ENCODE measurements at regions not wholly inside any gene's neighbourhood (a gene's known extent, or its start where the extent isn't known, plus 50 kb on each side); places are given as distances from the start of the nearest gene placed in this dataset.

DNA sequence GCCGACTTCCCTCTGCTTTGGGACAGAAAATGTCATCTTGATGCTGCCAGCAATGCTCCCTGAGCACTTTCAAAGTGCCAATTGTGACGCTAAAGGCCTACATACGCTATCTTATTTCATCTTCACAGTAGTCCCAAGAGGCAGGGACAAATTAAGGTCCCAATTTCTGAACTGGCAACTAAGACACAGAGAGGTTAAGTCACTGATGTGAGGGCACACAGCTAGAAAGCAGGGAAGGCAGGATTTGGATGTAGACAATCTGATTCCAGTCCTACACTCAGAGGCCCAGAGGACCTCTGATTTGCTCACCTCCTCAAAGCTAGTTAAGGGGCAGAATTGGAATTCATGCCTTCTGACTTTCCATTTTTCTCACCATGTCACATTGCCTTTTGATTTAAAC lies 249.2 kb upstream of the CLINT1 start:
- H3K9me3 Mint-ChIP-seq: no peaks in the 10 kb centered on the region
- no peak overlapping the region for H3K27ac Mint-ChIP-seq
- no peaks in the 10 kb centered on the region for H3K36me3 Mint-ChIP-seq
- ATAC-seq (no peak), DNase-seq (ENCODE audit: low spot score in 2 of 2) (no peak)
- H3K4me3 Mint-ChIP-seq: no peak overlapping the region
- no peaks in the 10 kb centered on the region for H3K4me1 Mint-ChIP-seq

- H3K9me3 Mint-ChIP-seq: no peaks in the 10 kb centered on the region
Measured at GRCh38 chr5:158100373-158100888, 241.5 kb upstream of the CLINT1 start.

DNA sequence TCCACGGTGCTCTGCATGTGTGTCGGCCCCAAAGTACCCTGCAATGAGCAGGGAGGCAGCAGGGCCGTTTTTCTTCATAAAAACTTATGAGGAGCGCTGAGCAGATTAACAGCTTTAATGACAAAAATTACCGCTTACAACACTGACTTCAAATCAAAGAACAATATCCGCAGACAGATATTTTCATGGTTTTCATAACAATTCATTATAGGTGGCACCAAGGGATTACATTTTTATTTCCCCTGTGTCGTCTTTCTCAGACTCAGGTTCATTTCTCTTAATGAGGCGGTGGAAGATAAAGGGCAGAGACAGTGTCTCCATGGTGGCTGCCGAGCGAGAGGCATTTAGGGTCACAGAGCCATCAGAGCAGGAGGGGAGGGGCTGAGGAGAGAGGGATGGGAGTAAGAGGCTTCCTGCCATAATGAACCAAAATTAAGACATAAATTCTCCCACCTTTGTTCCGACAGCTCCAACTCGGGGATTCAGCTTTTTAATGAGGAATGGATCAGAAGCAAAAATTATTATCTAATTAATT lies 240.7 kb upstream of the CLINT1 start:
- Mint-ChIP-seq H3K27ac (no peak overlapping the region), H3K4me1 (no peaks in the 10 kb centered on the region), H3K4me3 (no peak overlapping the region), H3K36me3 (no peaks in the 10 kb centered on the region), H3K9me3 (no peaks in the 10 kb centered on the region)
- DNase-seq (ENCODE audit: low spot score in 2 of 2) (no peak), ATAC-seq (no peak)

More at GRCh38 chr5:158100373-158100888, 241.5 kb upstream of the CLINT1 start:
- Mint-ChIP-seq H3K4me1 (no peaks in the 10 kb centered on the region), H3K4me3 (no peak overlapping the region), H3K27ac (no peak overlapping the region), H3K36me3 (no peaks in the 10 kb centered on the region)
- DNase-seq (ENCODE audit: low spot score in 2 of 2) (no peak), ATAC-seq (no peak)

DNA sequence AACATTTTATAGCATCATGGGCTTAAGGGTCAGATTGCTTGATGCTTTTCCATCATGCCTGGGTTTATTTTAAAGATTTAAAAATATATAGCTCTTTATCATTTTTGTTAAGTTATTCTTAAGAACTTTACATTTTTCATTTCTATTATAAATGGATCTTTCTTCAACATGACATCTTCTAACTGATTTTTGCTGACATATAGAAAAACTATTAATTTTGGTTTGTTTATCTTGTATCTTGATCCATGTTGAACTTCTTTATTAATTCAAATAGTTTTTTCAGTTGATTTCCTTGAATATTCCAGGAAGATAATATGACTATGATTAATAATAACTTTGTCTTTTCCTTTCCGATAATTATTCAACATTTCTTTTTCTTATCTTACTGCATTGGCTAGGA lies 237.9 kb upstream of the CLINT1 start:
- no peak overlapping the region for H3K4me3 Mint-ChIP-seq
- no peaks in the 10 kb centered on the region for H3K4me1 Mint-ChIP-seq
- no peaks in the 10 kb centered on the region for H3K36me3 Mint-ChIP-seq
- ATAC-seq (no peak), DNase-seq (ENCODE audit: low spot score in 2 of 2) (no peak)
- no peak overlapping the region for H3K27ac Mint-ChIP-seq
- H3K9me3 Mint-ChIP-seq: no peaks in the 10 kb centered on the region

DNA sequence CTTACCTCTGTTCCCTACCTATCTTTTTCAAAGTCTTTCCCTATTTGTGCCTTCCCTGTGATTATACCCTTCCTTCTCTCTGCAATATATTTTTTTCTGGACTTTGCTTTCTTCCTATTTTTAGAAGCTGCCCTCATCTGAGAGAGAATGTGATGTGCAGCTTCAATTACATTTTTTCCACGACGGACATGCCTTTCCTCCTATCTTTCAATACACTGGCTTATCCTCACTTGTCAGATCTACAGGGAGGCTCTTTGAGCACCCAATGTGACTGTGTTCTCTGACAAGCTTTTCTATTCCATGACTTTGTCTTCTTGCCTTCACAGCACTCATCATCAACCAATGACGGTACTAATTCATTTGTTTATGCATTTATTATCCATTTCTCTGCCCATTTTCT lies 227.9 kb upstream of the CLINT1 start:
- no peaks in the 10 kb centered on the region for H3K36me3 Mint-ChIP-seq
- no peak for DNase-seq (ENCODE audit: low spot score in 2 of 2)
- ATAC-seq: no peak
- H3K9me3 Mint-ChIP-seq: no peaks in the 10 kb centered on the region
- H3K4me3 Mint-ChIP-seq: no peak overlapping the region
- H3K27ac Mint-ChIP-seq: no peak overlapping the region
- H3K4me1 Mint-ChIP-seq: no peaks in the 10 kb centered on the region

DNA sequence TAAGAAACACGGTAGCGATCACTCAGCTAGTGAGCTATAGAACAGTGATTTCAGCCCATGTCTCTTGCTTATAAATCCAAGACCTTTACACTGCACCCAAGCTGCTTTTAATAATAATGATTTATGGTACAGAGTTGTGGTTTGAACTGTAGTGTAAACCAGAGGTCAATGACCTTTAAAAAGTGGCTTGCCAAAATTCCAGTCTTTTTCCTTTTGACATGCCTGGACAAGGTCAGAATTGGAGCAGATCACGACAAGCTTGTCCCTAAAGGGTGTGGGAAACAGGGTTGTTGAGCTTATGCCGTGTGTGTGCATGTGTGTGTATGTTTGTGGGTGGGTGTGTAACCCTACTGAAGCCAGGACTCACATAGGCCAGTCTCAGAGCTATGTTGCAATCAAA lies 225.3 kb upstream of the CLINT1 start:
- no peaks in the 10 kb centered on the region for H3K36me3 Mint-ChIP-seq
- no peaks in the 10 kb centered on the region for H3K4me1 Mint-ChIP-seq
- ATAC-seq (no peak), DNase-seq (ENCODE audit: low spot score in 2 of 2) (no peak)
- no peak overlapping the region for H3K27ac Mint-ChIP-seq
- no peaks in the 10 kb centered on the region for H3K9me3 Mint-ChIP-seq
- H3K4me3 Mint-ChIP-seq: no peak overlapping the region

DNA sequence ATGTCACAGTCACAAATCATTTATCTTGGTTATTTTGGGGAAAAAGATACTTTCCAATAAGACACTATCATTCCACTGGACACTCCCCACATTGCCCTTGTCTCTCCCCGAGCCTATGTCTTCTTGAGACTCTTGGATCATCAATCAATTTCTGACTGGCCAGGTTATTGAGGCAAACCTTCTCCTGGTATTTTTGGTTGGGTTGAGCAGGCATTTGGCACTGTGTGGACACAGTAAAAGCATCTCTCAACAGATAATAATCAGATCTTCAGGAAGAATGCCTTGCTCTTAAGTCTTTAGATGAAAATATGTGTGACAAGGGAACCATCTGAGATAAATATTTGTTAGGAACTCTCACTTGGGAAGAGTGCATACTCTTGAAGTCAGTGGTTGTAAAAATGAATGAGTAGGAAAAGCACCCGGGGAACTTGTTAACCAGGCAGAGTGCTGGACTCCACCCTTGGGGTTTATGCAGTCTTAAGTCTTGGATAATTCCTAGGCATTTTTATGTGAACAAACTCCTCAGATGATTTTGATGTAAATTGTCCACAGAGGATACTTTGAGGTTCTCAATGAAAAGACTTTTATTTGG lies 223.8 kb upstream of the CLINT1 start:
- H3K4me3 Mint-ChIP-seq: no peak overlapping the region
- H3K9me3 Mint-ChIP-seq: no peaks in the 10 kb centered on the region
- H3K4me1 Mint-ChIP-seq: no peaks in the 10 kb centered on the region
- ATAC-seq: no peak
- no peak overlapping the region for H3K27ac Mint-ChIP-seq
- H3K36me3 Mint-ChIP-seq: no peaks in the 10 kb centered on the region
- no peak for DNase-seq (ENCODE audit: low spot score in 2 of 2)

DNA sequence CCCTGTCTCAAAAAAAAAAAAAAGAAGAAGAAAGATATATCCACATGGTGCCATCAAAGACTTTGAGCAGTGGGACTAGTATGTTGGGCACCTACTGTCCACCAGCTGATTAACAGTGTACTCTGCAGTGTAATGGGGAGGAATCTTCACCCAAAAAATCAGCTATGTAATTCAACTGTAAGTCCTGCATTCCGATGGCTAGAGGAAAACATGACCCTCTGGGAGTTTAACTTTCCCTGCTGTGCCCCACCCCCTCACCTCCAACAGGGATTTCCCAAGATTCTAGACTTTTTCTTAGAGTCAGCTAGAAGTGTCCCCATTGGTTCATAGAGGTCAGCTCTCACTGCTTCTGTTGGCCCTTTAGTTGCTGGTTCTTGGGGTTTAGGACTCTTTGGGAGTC lies 221.2 kb upstream of the CLINT1 start:
- no peak for ATAC-seq
- Mint-ChIP-seq H3K36me3 (no peaks in the 10 kb centered on the region), H3K9me3 (no peaks in the 10 kb centered on the region), H3K4me1 (no peaks in the 10 kb centered on the region), H3K4me3 (no peak overlapping the region), H3K27ac (no peak overlapping the region)
- no peak for DNase-seq (ENCODE audit: low spot score in 2 of 2)

DNA sequence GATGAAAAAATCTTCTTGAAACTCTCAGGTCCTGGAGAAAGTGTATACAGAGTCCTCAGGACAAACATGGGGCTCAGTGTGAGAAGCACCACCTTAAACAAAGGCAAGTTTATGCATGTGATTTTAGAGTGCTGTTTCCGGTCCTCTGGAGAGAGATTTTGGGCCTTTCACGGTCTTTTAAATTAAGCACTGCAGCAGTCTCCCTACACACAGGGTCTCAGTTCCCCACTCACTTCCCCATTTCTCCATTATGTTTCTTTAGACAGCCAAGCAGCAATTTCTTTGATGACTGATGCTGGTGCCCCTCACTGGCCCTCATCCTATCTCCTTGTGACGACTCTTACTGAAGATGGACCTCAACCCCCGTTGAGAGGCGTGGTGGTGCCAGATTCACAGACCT lies 220.2 kb upstream of the CLINT1 start:
- ATAC-seq (no peak), DNase-seq (ENCODE audit: low spot score in 2 of 2) (no peak)
- Mint-ChIP-seq H3K4me3 (no peak overlapping the region), H3K27ac (no peak overlapping the region), H3K4me1 (no peaks in the 10 kb centered on the region), H3K9me3 (no peaks in the 10 kb centered on the region), H3K36me3 (no peaks in the 10 kb centered on the region)

- H3K4me3 Mint-ChIP-seq: no peak overlapping the region
- peak; percentile 67 for ATAC-seq
Measured at GRCh38 chr5:158074992-158075769, 216.2 kb upstream of the CLINT1 start.

GRCh38 chr5:158074597-158074991 lies 215.6 kb upstream of the CLINT1 start:
- no peak for ATAC-seq
- no peaks in the 10 kb centered on the region for H3K36me3 Mint-ChIP-seq
- no peak for DNase-seq (ENCODE audit: low spot score in 2 of 2)
- H3K4me1 Mint-ChIP-seq: no peaks in the 10 kb centered on the region
- no peaks in the 10 kb centered on the region for H3K9me3 Mint-ChIP-seq
- H3K4me3 Mint-ChIP-seq: no peak overlapping the region
- H3K27ac Mint-ChIP-seq: no peak overlapping the region

More at GRCh38 chr5:158074992-158075769, 216.2 kb upstream of the CLINT1 start:
- no peaks in the 10 kb centered on the region for H3K9me3 Mint-ChIP-seq
- H3K36me3 Mint-ChIP-seq: no peaks in the 10 kb centered on the region
- H3K4me1 Mint-ChIP-seq: no peaks in the 10 kb centered on the region
- H3K27ac Mint-ChIP-seq: no peak overlapping the region
- DNase-seq (ENCODE audit: low spot score in 2 of 2): peak; percentile 4 to 61

DNA sequence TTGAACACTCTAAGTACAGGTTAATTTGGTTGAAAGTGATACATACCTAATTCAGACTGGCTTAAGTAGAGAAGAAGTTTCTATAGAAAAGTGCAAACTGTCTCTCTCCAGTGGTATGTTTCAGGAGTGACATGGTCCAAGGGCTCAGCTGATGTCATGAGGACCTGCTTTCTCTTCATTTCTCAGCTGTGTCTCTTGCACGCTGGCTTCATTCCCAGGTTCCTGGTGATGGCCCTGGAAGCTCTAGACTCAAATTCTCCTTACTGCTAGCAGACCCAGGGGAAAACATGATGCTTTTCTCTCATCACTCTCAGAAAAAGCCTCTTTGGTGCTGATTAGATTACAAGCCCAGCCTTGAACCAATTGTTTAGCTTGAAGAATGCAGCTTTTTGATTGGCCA lies 211.9 kb upstream of the CLINT1 start:
- DNase-seq (ENCODE audit: low spot score in 2 of 2) (no peak), ATAC-seq (no peak)
- Mint-ChIP-seq H3K36me3 (no peaks in the 10 kb centered on the region), H3K27ac (no peak overlapping the region), H3K9me3 (no peaks in the 10 kb centered on the region), H3K4me3 (no peak overlapping the region), H3K4me1 (no peaks in the 10 kb centered on the region)

- ATAC-seq: no peak
- Mint-ChIP-seq H3K9me3 (no peaks in the 10 kb centered on the region), H3K4me1 (no peaks in the 10 kb centered on the region)
Measured at GRCh38 chr5:158069838-158070237, 210.9 kb upstream of the CLINT1 start.

DNA sequence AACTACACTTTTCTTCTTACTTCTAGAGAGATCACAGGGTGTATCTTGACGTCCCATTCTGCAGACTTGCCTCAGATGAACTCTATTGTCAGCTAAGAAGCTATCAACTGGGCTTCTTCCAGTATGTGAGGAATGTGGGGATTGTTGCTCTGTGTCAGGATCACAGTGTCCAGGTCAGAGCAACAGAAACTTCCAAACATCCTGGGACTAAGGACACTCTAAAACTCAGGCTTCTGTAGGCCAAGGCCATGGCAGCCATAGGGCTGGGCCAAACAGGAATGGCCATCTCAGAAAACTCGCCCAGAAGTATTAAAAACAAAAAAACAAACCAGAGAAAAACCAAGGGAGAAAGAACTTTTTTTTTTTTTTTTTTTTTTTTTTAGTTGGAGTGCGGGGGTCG lies 210.0 kb upstream of the CLINT1 start:
- no peaks in the 10 kb centered on the region for H3K36me3 Mint-ChIP-seq
- ATAC-seq (no peak), DNase-seq (ENCODE audit: low spot score in 2 of 2) (no peak)
- no peaks in the 10 kb centered on the region for H3K9me3 Mint-ChIP-seq
- H3K4me1 Mint-ChIP-seq: no peaks in the 10 kb centered on the region
- no peak overlapping the region for H3K4me3 Mint-ChIP-seq
- H3K27ac Mint-ChIP-seq: no peak overlapping the region

More at GRCh38 chr5:158069838-158070237, 210.9 kb upstream of the CLINT1 start:
- Mint-ChIP-seq H3K4me3 (no peak overlapping the region), H3K36me3 (no peaks in the 10 kb centered on the region), H3K27ac (no peak overlapping the region)
- DNase-seq (ENCODE audit: low spot score in 2 of 2): no peak

DNA sequence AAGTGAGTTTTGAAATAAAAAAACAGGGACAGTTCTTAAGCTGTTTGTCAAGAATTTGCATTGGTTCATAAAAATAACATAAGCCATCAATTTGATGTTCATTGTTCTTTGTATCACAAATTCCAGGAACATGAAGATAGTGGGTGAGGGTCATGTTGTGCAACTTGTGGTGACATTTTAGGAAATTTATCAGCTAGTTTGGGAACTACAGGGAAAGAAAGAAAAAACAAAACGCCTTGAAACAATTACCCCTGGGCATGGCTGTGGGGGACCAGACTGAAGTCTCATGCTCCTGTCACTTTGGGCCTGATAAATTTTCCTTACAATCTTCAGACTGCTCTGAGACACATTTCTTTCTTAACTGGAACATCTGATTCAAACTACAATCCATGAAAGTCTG lies 207.1 kb upstream of the CLINT1 start:
- ATAC-seq (no peak), DNase-seq (ENCODE audit: low spot score in 2 of 2) (no peak)
- Mint-ChIP-seq H3K27ac (no peak overlapping the region), H3K36me3 (no peaks in the 10 kb centered on the region), H3K4me1 (no peaks in the 10 kb centered on the region), H3K4me3 (no peak overlapping the region), H3K9me3 (no peaks in the 10 kb centered on the region)

Data from stimulated activated effector memory CD8-positive, alpha-beta T cell treated with anti-CD3 and anti-CD28 coated beads, Interleukin-12 subunit alpha, Interleukin-12 subunit beta, amount 100 ng/mL, for 72 hours (primary cell).